H9 (cell line): ENCODE measurements at regions not wholly inside any gene's neighbourhood (a gene's known extent, or its start where the extent isn't known, plus 50 kb on each side); places are given as distances from the start of the nearest gene placed in this dataset.

Experiments used
- DNase-seq: peaks from one replicate; pipeline ENCODE4 v3.0.0-alpha.2; 2017
- H2AFZ ChIP-seq: one replicate; pipeline ENCODE4 v1.6.1; 2013; ENCODE audit warnings: mild to moderate bottlenecking, low read length, control low read depth, moderate library complexity
- H2AK5ac ChIP-seq: 2 replicates; pipeline ENCODE4 v1.6.1; 2013; ENCODE audit warnings: low read length, control low read depth, mixed read lengths; ENCODE audit not compliant: insufficient read length
- H2BK120ac ChIP-seq: one replicate; pipeline ENCODE4 v1.6.1; 2013; ENCODE audit warnings: low read depth, mild to moderate bottlenecking, low read length, control low read depth, inconsistent platforms; ENCODE audit not compliant: poor library complexity, severe bottlenecking
- H2BK12ac ChIP-seq: 2 replicates; pipeline ENCODE4 v1.6.1; 2013; ENCODE audit warnings: low read length, control low read depth, mixed read lengths, low read depth; ENCODE audit not compliant: insufficient read length
- H2BK15ac ChIP-seq: 2 replicates; pipeline ENCODE4 v1.6.1; 2013; ENCODE audit warnings: low read depth, low read length, control low read depth
- H2BK20ac ChIP-seq: one replicate; pipeline ENCODE4 v1.6.1; 2013; ENCODE audit warnings: low read depth, mild to moderate bottlenecking, low read length, control low read depth, inconsistent platforms; ENCODE audit not compliant: poor library complexity, severe bottlenecking
- H2BK5ac ChIP-seq: 2 replicates; pipeline ENCODE4 v1.6.1; 2013; ENCODE audit warnings: low read length, control low read depth, mixed read lengths; ENCODE audit not compliant: insufficient read length
- H3K14ac ChIP-seq: 2 replicates; pipeline ENCODE4 v1.6.1; 2013; ENCODE audit warnings: low read length, control low read depth; ENCODE audit not compliant: insufficient read depth
- H3K18ac ChIP-seq: 2 replicates; pipeline ENCODE4 v1.6.1; 2013; ENCODE audit warnings: low read depth, mild to moderate bottlenecking, mixed read lengths, low read length, control low read depth; ENCODE audit not compliant: insufficient read length
- H3K23ac ChIP-seq: 2 replicates; pipeline ENCODE4 v1.6.1; 2013; ENCODE audit warnings: low read length, control low read depth, mixed read lengths, low read depth; ENCODE audit not compliant: insufficient read length
- H3K23me2 ChIP-seq: 2 replicates; pipeline ENCODE4 v1.6.1; 2013; ENCODE audit warnings: low read depth, mild to moderate bottlenecking, mixed read lengths, low read length, control low read depth; ENCODE audit not compliant: insufficient read length, poor library complexity, severe bottlenecking
- H3K27ac ChIP-seq: 2 replicates; pipeline ENCODE4 v1.5.1; 2013; ENCODE audit warnings: low read length, control low read depth, mixed read lengths, low read depth; ENCODE audit not compliant: insufficient read length
- H3K27me3 ChIP-seq: 2 replicates; pipeline ENCODE4 v1.6.1; 2013; ENCODE audit warnings: low read length, control low read depth, inconsistent platforms; ENCODE audit not compliant: insufficient read depth
- H3K4ac ChIP-seq: 2 replicates; pipeline ENCODE4 v1.6.1; 2013; ENCODE audit warnings: low read depth, mild to moderate bottlenecking, control low read depth, inconsistent platforms, low read length, moderate library complexity
- H3K4me1 ChIP-seq: 2 replicates; pipeline ENCODE4 v1.6.1; 2013; ENCODE audit warnings: low read length, control low read depth, inconsistent platforms; ENCODE audit not compliant: insufficient read depth
- H3K4me2 ChIP-seq: 2 replicates; pipeline ENCODE4 v1.6.1; 2013; ENCODE audit warnings: low read length, control low read depth, mixed read lengths; ENCODE audit not compliant: insufficient read length, insufficient read depth
- H3K56ac ChIP-seq: 2 replicates; pipeline ENCODE4 v1.6.1; 2013; ENCODE audit warnings: low read depth, mild to moderate bottlenecking, mixed read lengths, low read length, control low read depth; ENCODE audit not compliant: insufficient read length
- H3K79me1 ChIP-seq: 2 replicates; pipeline ENCODE4 v1.6.1; 2013; ENCODE audit warnings: low read depth, mild to moderate bottlenecking, moderate library complexity, low read length, control low read depth, inconsistent platforms; ENCODE audit not compliant: insufficient read depth, poor library complexity, severe bottlenecking
- H3K79me2 ChIP-seq: 2 replicates; pipeline ENCODE4 v1.6.1; 2013; ENCODE audit warnings: low read length, control low read depth, inconsistent platforms; ENCODE audit not compliant: insufficient read depth
- H3K9ac ChIP-seq: 2 replicates; pipeline ENCODE4 v1.6.1; 2013; ENCODE audit warnings: low read length, control low read depth, mixed read lengths; ENCODE audit not compliant: insufficient read length; ENCODE audit errors: extremely low read depth
- H3K9me3 ChIP-seq: one replicate; pipeline ENCODE4 v1.6.1; 2013; ENCODE audit warnings: low read depth, low read length, inconsistent platforms; ENCODE audit not compliant: control insufficient read depth
- H3T11ph ChIP-seq: one replicate; pipeline ENCODE4 v1.6.1; 2013; ENCODE audit warnings: mild to moderate bottlenecking, low read length, control low read depth, inconsistent platforms
- H4K20me1 ChIP-seq: one replicate; pipeline ENCODE4 v1.6.1; 2013; ENCODE audit not compliant: control insufficient read depth, insufficient read length, insufficient read depth
- H4K5ac ChIP-seq: 2 replicates; pipeline ENCODE4 v1.6.1; 2013; ENCODE audit warnings: low read depth, mild to moderate bottlenecking, mixed read lengths, low read length, control low read depth; ENCODE audit not compliant: insufficient read length
- H4K8ac ChIP-seq: replicated peaks from 2 replicates; pipeline ENCODE4 v1.6.1; 2013; ENCODE audit warnings: low read length, control low read depth, mixed read lengths, low read depth; ENCODE audit not compliant: insufficient read length
- H4K91ac ChIP-seq: 2 replicates; pipeline ENCODE4 v1.6.1; 2013; ENCODE audit warnings: low read depth, mild to moderate bottlenecking, moderate library complexity, mixed read lengths, low read length, control low read depth; ENCODE audit not compliant: insufficient read length
- H3K27ac Mint-ChIP-seq, 3 experiments: 2 replicates in 2 of 3; 3 replicates in 1 of 3; pipeline ENCODE4 v1.8.0; 2020 to 2021; ENCODE audit warnings: mixed read lengths in 3 of 3, mild to moderate bottlenecking in 1 of 3, moderate library complexity in 1 of 3
- H3K27me3 Mint-ChIP-seq: 2 replicates; pipeline ENCODE4 v1.8.0; 2021; ENCODE audit warnings: low read depth, mild to moderate bottlenecking, moderate library complexity, mixed read lengths
- H3K36me3 Mint-ChIP-seq, 3 experiments: 2 replicates in 2 of 3; 3 replicates in 1 of 3; pipeline ENCODE4 v1.8.0; 2020 to 2021; ENCODE audit warnings: low read depth in 3 of 3, mixed read lengths in 3 of 3; ENCODE audit not compliant: insufficient read depth in 1 of 3
- H3K4me1 Mint-ChIP-seq, 2 experiments: 2 replicates each; pipeline ENCODE4 v1.8.0; 2020; ENCODE audit warnings: mixed read lengths in 2 of 2
- H3K4me3 Mint-ChIP-seq, 2 experiments: 2 replicates in 1 of 2; 3 replicates in 1 of 2; pipeline ENCODE4 v1.8.0; 2020 to 2021; ENCODE audit warnings: mild to moderate bottlenecking in 2 of 2, mixed read lengths in 2 of 2, moderate library complexity in 1 of 2
- H3K9me3 Mint-ChIP-seq, 2 experiments: 2 replicates in 1 of 2; 3 replicates in 1 of 2; pipeline ENCODE4 v1.8.0; 2020; ENCODE audit warnings: mild to moderate bottlenecking in 2 of 2, mixed read lengths in 2 of 2, moderate library complexity in 1 of 2
- WGBS: extraction: QIAGEN DNeasy Blood & Tissue Kit; methylation state at CpG from one replicate; pipeline ENCODE4 v1.1.7; 2013; ENCODE audit warnings: missing lambda C conversion rate, low lambda C conversion rate, mixed read lengths; ENCODE audit not compliant: insufficient read length; ENCODE audit errors: extremely low coverage; 5-methylcytosine and 5-hydroxymethylcytosine counted together
- TF ChIP-seq, protein P1 (sequence below): fragments of 200-600 bp; sonication (generic); conservative IDR thresholded peaks from 3 replicates; pipeline ENCODE4 v1.8.0; 2021; ENCODE audit warnings: antibody characterized with exemption, mild to moderate bottlenecking

GRCh38 chr5:166240705-166241104, 2050.7 kb upstream of the WWC1 start:
- no peak overlapping the region for H3K27ac ChIP-seq
- Mint-ChIP-seq H3K9me3 (peaks cover 3% of the 10 kb centered on the region in 2 experiments; a peak in 3 of 5 replicates), H3K27me3 (no peaks in the 10 kb centered on the region), H3K27ac (no peak overlapping the region), H3K36me3 (peaks cover 2 to 9% (median 3%) of the 10 kb centered on the region in 3 experiments; a peak in 4 of 7 replicates), H3K4me1 (no peaks in the 10 kb centered on the region), H3K4me3 (no peak overlapping the region)
- H4K91ac ChIP-seq: no peak overlapping the region
- no peak overlapping the region for H2AFZ ChIP-seq
- H2BK120ac ChIP-seq: no peak overlapping the region
- H4K5ac ChIP-seq: no peak overlapping the region
- H3K23ac ChIP-seq: no peak overlapping the region
- no peaks in the 10 kb centered on the region for H3K4me1 ChIP-seq
- no peak overlapping the region for H3K4ac ChIP-seq
- no peaks in the 10 kb centered on the region for H3K27me3 ChIP-seq
- no peak overlapping the region for H2BK5ac ChIP-seq
- no peak overlapping the region for H3K9ac ChIP-seq
- no peak overlapping the region for H3K56ac ChIP-seq
- TF ChIP-seq, protein P1, sequence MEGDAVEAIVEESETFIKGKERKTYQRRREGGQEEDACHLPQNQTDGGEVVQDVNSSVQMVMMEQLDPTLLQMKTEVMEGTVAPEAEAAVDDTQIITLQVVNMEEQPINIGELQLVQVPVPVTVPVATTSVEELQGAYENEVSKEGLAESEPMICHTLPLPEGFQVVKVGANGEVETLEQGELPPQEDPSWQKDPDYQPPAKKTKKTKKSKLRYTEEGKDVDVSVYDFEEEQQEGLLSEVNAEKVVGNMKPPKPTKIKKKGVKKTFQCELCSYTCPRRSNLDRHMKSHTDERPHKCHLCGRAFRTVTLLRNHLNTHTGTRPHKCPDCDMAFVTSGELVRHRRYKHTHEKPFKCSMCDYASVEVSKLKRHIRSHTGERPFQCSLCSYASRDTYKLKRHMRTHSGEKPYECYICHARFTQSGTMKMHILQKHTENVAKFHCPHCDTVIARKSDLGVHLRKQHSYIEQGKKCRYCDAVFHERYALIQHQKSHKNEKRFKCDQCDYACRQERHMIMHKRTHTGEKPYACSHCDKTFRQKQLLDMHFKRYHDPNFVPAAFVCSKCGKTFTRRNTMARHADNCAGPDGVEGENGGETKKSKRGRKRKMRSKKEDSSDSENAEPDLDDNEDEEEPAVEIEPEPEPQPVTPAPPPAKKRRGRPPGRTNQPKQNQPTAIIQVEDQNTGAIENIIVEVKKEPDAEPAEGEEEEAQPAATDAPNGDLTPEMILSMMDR: no peak
- H4K20me1 ChIP-seq: no peaks in the 10 kb centered on the region
- H2AK5ac ChIP-seq: no peak overlapping the region
- H2BK12ac ChIP-seq: no peak overlapping the region
- no peak overlapping the region for H3K14ac ChIP-seq
- no peaks in the 10 kb centered on the region for H3K9me3 ChIP-seq
- no peaks in the 10 kb centered on the region for H3K23me2 ChIP-seq
- H2BK20ac ChIP-seq: no peak overlapping the region
- no peaks in the 10 kb centered on the region for H3K79me2 ChIP-seq
- H4K8ac ChIP-seq: no peak overlapping the region
- H3T11ph ChIP-seq: no peak overlapping the region
- DNase-seq: no peak
- H3K4me2 ChIP-seq: no peak overlapping the region
- no CpG with 5 or more reads among the region's 2 CpGs for WGBS
- H3K79me1 ChIP-seq: no peaks in the 10 kb centered on the region
- no peak overlapping the region for H3K18ac ChIP-seq
- H2BK15ac ChIP-seq: no peak overlapping the region
